ENCODE measurements at regions not wholly inside any gene's neighbourhood (a gene's known extent, or its start where the extent isn't known, plus 50 kb on each side); places are given as distances from the start of the nearest gene placed in this dataset.

DNA sequence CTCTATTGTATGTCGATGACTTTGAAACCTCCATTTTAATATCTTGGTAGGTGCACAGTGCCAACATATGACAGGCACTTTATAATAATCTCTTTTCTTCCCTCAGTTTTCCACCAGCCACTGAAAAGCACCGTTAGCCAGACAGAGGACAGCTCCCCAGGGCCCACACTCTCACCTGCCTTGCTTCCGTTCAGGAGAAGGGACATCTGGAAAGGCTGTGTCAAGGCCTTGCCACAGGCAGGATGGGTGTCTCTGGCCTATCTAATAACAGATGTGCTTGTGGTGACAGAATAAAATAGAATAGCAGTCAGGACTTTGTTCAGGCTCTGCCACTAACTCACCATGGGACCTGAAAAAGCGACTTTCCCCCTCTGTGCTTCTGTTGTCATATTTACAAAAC lies 75.5 kb upstream of the CCDC167 start:
- intact Hi-C loops (cut with DNase I; ENCODE audit: low total_unique reads), result no loop called here
- Histone ChIP-seq H3K36me3 (no peaks in the 10 kb centered on the region), H3K27me3 (peaks cover 0 to 38% (median 11%) of the 10 kb centered on the region in 3 donors), H3K9me3 (no peaks in the 10 kb centered on the region), H3K27ac (no peak overlapping the region), H3K4me3 (no peak overlapping the region), H3K4me1 (no peaks in the 10 kb centered on the region)
- DNase-seq, result no peak
- TF ChIP-seq EP300 (IDR thresholded peaks at IDR 0.05) (no peak), POLR2A (IDR thresholded peaks at IDR 0.05) (no peak), POLR2AphosphoS5 (IDR thresholded peaks at IDR 0.05) (no peak)
- TF ChIP-seq, protein P1, sequence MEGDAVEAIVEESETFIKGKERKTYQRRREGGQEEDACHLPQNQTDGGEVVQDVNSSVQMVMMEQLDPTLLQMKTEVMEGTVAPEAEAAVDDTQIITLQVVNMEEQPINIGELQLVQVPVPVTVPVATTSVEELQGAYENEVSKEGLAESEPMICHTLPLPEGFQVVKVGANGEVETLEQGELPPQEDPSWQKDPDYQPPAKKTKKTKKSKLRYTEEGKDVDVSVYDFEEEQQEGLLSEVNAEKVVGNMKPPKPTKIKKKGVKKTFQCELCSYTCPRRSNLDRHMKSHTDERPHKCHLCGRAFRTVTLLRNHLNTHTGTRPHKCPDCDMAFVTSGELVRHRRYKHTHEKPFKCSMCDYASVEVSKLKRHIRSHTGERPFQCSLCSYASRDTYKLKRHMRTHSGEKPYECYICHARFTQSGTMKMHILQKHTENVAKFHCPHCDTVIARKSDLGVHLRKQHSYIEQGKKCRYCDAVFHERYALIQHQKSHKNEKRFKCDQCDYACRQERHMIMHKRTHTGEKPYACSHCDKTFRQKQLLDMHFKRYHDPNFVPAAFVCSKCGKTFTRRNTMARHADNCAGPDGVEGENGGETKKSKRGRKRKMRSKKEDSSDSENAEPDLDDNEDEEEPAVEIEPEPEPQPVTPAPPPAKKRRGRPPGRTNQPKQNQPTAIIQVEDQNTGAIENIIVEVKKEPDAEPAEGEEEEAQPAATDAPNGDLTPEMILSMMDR (IDR thresholded peaks at IDR 0.05), result no peak
- 71 to 85% (median 74%) methylated on average over 4 of the region's 4 CpGs for WGBS, 5 donors

DNA sequence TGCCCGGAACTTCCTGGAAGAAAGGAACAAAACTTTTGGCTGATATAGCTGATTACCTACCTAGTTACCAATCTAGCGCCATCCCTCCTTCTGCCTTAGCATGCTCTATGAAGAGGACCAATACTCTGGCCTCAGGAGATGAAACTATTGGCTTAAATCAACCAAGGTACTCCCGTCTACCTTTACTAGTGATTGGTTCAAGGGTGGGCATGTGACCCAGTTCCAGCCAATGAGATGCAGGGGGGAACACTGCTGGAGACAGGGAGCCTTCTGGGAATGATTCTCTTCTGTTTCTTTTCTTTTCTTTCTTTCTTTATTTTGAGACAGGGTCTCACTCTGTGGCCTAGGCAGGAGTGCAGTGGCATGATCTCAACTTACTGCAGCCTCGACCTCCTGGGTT lies 72.6 kb upstream of the CCDC167 start:
- peaks cover 0 to 44% (median 11%) of the 10 kb centered on the region in 3 donors for H3K27me3 ChIP-seq
- H3K4me1 ChIP-seq, result no peaks in the 10 kb centered on the region
- H3K36me3 ChIP-seq, result no peaks in the 10 kb centered on the region
- H3K27ac ChIP-seq, result no peak overlapping the region
- intact Hi-C loops (cut with DNase I; ENCODE audit: low total_unique reads), result no loop called here
- no peak overlapping the region for H3K4me3 ChIP-seq
- 84 to 96% (median 87%) methylated on average over 4 of the region's 4 CpGs for WGBS, 5 donors
- H3K9me3 ChIP-seq, result no peaks in the 10 kb centered on the region
- TF ChIP-seq POLR2A (IDR thresholded peaks at IDR 0.05) (no peak), POLR2AphosphoS5 (IDR thresholded peaks at IDR 0.05) (no peak), EP300 (IDR thresholded peaks at IDR 0.05) (no peak)
- TF ChIP-seq, protein P1 (IDR thresholded peaks at IDR 0.05), result no peak
- DNase-seq, result no peak

DNA sequence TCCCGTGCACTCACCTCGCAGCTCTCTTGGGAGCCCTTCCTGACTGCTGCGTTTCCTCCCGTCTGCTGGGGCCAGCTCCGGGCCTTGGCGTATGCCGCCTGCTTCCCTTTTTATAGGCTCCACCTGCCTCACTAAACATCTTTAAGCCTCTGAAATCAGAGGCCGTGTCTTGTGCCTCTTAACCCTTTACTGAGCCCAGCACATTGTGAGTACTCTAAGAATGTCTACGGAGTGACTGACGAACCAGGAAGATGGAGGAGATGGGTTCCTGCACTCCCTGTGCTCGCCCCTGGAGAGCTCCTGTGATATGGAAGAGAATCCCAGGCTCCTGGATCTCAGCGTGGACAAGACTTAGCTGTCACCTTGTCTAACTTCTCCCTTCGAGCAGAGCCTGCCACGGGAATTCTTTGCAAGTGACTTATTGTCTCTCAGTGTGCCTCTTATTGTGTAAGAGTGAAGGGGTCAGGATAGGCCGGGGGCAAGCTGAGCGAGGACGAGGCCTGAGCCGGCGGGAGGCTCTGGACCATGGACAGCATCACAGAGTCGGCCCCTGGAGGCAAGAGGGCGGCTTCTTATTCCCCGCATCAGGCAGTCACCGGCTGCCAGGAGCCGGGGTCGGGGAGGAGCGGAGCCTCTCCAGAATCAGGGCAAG lies 70.9 kb upstream of the CCDC167 start:
- H3K27ac ChIP-seq, result no peak overlapping the region
- no peak for DNase-seq
- H3K36me3 ChIP-seq, result no peaks in the 10 kb centered on the region
- TF ChIP-seq, protein P1 (IDR thresholded peaks at IDR 0.05), result no peak
- TF ChIP-seq POLR2AphosphoS5 (IDR thresholded peaks at IDR 0.05) (no peak), EP300 (IDR thresholded peaks at IDR 0.05) (no peak), POLR2A (IDR thresholded peaks at IDR 0.05) (no peak)
- H3K27me3 ChIP-seq, result peaks cover 0 to 58% (median 18%) of the 10 kb centered on the region in 3 donors
- H3K4me3 ChIP-seq, result no peak overlapping the region
- 33 to 46% (median 35%) methylated on average over 21 to 26 of the region's 26 CpGs for WGBS, 5 donors
- H3K9me3 ChIP-seq, result no peaks in the 10 kb centered on the region
- H3K4me1 ChIP-seq, result peaks cover 8 to 9% (median 9%) of the 10 kb centered on the region in 4 donors
- intact Hi-C loops (cut with DNase I; ENCODE audit: low total_unique reads), result no loop called here

DNA sequence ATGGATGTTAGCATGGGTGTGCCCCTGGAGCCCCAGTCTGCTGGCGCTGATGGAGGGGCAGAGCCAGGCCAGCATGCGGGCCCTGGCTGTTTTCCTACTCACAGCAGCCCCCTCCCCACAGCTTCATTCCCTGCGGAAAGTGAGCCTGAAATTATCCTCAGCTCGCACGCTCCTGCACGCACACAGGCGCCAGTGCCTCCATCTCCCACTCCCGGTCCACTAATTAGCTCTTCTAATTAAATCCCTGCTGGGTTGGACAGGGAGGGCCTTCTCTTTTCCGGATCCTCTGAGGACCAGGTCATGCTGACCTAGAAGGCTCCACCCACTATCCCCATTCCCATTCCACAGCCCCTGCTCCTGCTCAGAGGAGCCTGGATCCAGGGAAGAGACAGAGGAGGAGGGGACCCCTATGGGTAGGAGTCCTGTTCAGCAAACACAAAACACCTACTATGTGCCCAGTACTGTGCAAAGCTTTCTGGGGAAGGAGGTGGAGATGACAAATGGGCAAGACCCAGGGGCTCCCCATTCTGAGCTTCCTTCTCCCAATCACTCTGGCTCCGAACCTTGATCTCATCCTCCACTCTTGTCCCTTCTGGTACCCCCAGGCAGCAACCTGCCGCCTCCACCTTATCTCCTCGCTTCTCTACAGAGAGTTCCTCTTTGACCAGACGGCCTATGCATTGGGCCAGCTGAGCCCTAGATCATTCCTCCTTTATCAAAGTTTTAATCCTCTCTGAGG lies 70.2 kb upstream of the CCDC167 start:
- no peak overlapping the region for H3K27ac ChIP-seq
- H3K36me3 ChIP-seq, result no peaks in the 10 kb centered on the region
- no peaks in the 10 kb centered on the region for H3K9me3 ChIP-seq
- TF ChIP-seq POLR2AphosphoS5 (IDR thresholded peaks at IDR 0.05) (no peak), POLR2A (IDR thresholded peaks at IDR 0.05) (no peak), EP300 (IDR thresholded peaks at IDR 0.05) (no peak)
- TF ChIP-seq, protein P1 (IDR thresholded peaks at IDR 0.05), result no peak
- DNase-seq, result no peak
- peaks cover 10 to 12% (median 12%) of the 10 kb centered on the region in 4 donors for H3K4me1 ChIP-seq
- peaks cover 0 to 65% (median 22%) of the 10 kb centered on the region in 3 donors for H3K27me3 ChIP-seq
- intact Hi-C loops (cut with DNase I; ENCODE audit: low total_unique reads), result loop anchor here (10.0 kb wide), 2 partner anchors 85 to 245 kb away; no protein-coding TSS in a partner anchor
- no peak overlapping the region for H3K4me3 ChIP-seq
- 67 to 80% (median 71%) methylated on average over 11 to 13 of the region's 13 CpGs for WGBS, 5 donors
